WTC11 (cell line): ENCODE measurements at regions not wholly inside any gene's neighbourhood (a gene's known extent, or its start where the extent isn't known, plus 50 kb on each side); places are given as distances from the start of the nearest gene placed in this dataset.

ENCODE experiments used
- ATAC-seq: fragments of 200-7000 bp; cut with Tn5 transposase; 2 replicates; pipeline ENCODE4 v1.10.0; 2021; ENCODE audit warnings: mild to moderate bottlenecking, moderate library complexity
- CTCF ChIA-PET: fragments of 300-600 bp; sonication (Branson Sonifier 250); formaldehyde crosslinking; loops from one replicate; lab custom pipeline; 2021; ENCODE audit warnings: antibody characterized with exemption; lab: Charles Lee
- POLR2A ChIA-PET: fragments of 350-600 bp; sonication (Branson Sonifier 250); formaldehyde crosslinking; loops from one replicate; lab custom pipeline; 2021; ENCODE audit warnings: antibody characterized with exemption; lab: Charles Lee
- DNase-seq: peaks from one replicate; pipeline ENCODE4 v3.0.0; 2021; ENCODE audit warnings: low spot score
- H3K27ac Mint-ChIP-seq: 2 replicates; pipeline ENCODE4 v1.8.0; 2021; ENCODE audit warnings: mixed read lengths
- H3K27me3 Mint-ChIP-seq: 2 replicates; pipeline ENCODE4 v1.8.0; 2021; ENCODE audit warnings: low read depth, mild to moderate bottlenecking, moderate library complexity, mixed read lengths
- H3K36me3 Mint-ChIP-seq: 2 replicates; pipeline ENCODE4 v1.8.0; 2021; ENCODE audit warnings: mixed read lengths
- H3K4me1 Mint-ChIP-seq: 2 replicates; pipeline ENCODE4 v1.8.0; 2022; ENCODE audit warnings: mixed read lengths
- H3K4me3 Mint-ChIP-seq: 2 replicates; pipeline ENCODE4 v1.8.0; 2021; ENCODE audit warnings: mild to moderate bottlenecking, moderate library complexity, mixed read lengths
- H3K9me3 Mint-ChIP-seq: 2 replicates; pipeline ENCODE4 v1.8.0; 2021; ENCODE audit warnings: mixed read lengths
- ATF1 ChIP-seq: sonication (generic); formaldehyde crosslinking; IDR thresholded peaks from 2 replicates; pipeline ENCODE4 v1.8.1; 2023; ENCODE audit warnings: mild to moderate bottlenecking, moderate library complexity, missing genetic modification reagents
- ATF2 ChIP-seq: sonication (generic); formaldehyde crosslinking; IDR thresholded peaks from 2 replicates; pipeline ENCODE4 v1.8.1; 2022; ENCODE audit warnings: low read depth, missing genetic modification reagents, borderline replicate concordance
- CBFB ChIP-seq: sonication (generic); formaldehyde crosslinking; IDR thresholded peaks from 2 replicates; pipeline ENCODE4 v1.8.1; 2022; ENCODE audit warnings: mild to moderate bottlenecking, low read depth, missing genetic modification reagents
- ESRRA ChIP-seq: sonication (generic); formaldehyde crosslinking; IDR thresholded peaks from 2 replicates; pipeline ENCODE4 v1.8.1; 2022; ENCODE audit warnings: mild to moderate bottlenecking, missing genetic modification reagents, borderline replicate concordance
- FOXJ3 ChIP-seq: sonication (generic); formaldehyde crosslinking; IDR thresholded peaks from 2 replicates; pipeline ENCODE4 v1.9.0; 2021; ENCODE audit warnings: missing genetic modification reagents, mild to moderate bottlenecking, borderline replicate concordance
- GTF2I ChIP-seq: fragments of 250-450 bp; sonication (Bioruptor Pico); conservative IDR thresholded peaks from 2 replicates; pipeline ENCODE4 v1.4.0; 2021; ENCODE audit warnings: mild to moderate bottlenecking
- IRF1 ChIP-seq: sonication (generic); formaldehyde crosslinking; IDR thresholded peaks from 2 replicates; pipeline ENCODE4 v1.8.0; 2023; ENCODE audit warnings: missing genetic modification reagents
- IRF2 ChIP-seq: sonication (generic); formaldehyde crosslinking; IDR thresholded peaks from 2 replicates; pipeline ENCODE4 v1.8.0; 2022; ENCODE audit warnings: low read depth, missing genetic modification reagents, borderline replicate concordance
- JAZF1 ChIP-seq: fragments of 250-450 bp; sonication (Bioruptor Pico); IDR thresholded peaks from 2 replicates; pipeline ENCODE4 v1.9.0; 2021; ENCODE audit warnings: moderate library complexity, mild to moderate bottlenecking, inconsistent platforms
- NFATC4 ChIP-seq: fragments of 250-450 bp; sonication (Bioruptor Pico); IDR thresholded peaks from 2 replicates; pipeline ENCODE4 v1.9.0; 2021; ENCODE audit warnings: mild to moderate bottlenecking
- NR2C2 ChIP-seq: sonication (generic); formaldehyde crosslinking; IDR thresholded peaks from 2 replicates; pipeline ENCODE4 v1.8.0; 2022; ENCODE audit warnings: mild to moderate bottlenecking, missing genetic modification reagents
- PRRX2 ChIP-seq: fragments of 250-450 bp; sonication (Bioruptor Pico); IDR thresholded peaks from 2 replicates; pipeline ENCODE4 v1.8.0; 2021; ENCODE audit warnings: mild to moderate bottlenecking
- STAT6 ChIP-seq: sonication (generic); formaldehyde crosslinking; conservative IDR thresholded peaks from 2 replicates; pipeline ENCODE4 v1.8.1; 2023; ENCODE audit warnings: mild to moderate bottlenecking, low read depth, missing genetic modification reagents, moderate library complexity
- TCF7 ChIP-seq: sonication (generic); formaldehyde crosslinking; IDR thresholded peaks from 2 replicates; pipeline ENCODE4 v1.8.0; 2022; ENCODE audit warnings: mild to moderate bottlenecking, low read depth, missing genetic modification reagents, moderate library complexity
- ZBTB21 ChIP-seq: sonication (generic); formaldehyde crosslinking; IDR thresholded peaks from 2 replicates; pipeline ENCODE4 v1.8.1; 2023; ENCODE audit warnings: mild to moderate bottlenecking, missing genetic modification reagents, borderline replicate concordance
- TF ChIP-seq, protein P1 (sequence below): fragments of 250-450 bp; sonication (Bioruptor Pico); IDR thresholded peaks from 2 replicates; pipeline ENCODE4 v1.8.0; 2021; ENCODE audit warnings: mild to moderate bottlenecking
- TF ChIP-seq, protein P2 (sequence below): sonication (generic); formaldehyde crosslinking; IDR thresholded peaks from 2 replicates; pipeline ENCODE4 v1.8.1; 2022; ENCODE audit warnings: low read depth, mild to moderate bottlenecking, moderate library complexity, missing genetic modification reagents, borderline replicate concordance
- TF ChIP-seq, protein P3 (sequence below): sonication (generic); formaldehyde crosslinking; IDR thresholded peaks from 2 replicates; pipeline ENCODE4 v1.8.1; 2023; ENCODE audit warnings: mild to moderate bottlenecking, missing genetic modification reagents
- TF ChIP-seq, protein P4 (sequence below): sonication (generic); formaldehyde crosslinking; IDR thresholded peaks from 2 replicates; pipeline ENCODE4 v1.8.1; 2023; ENCODE audit warnings: mild to moderate bottlenecking, missing genetic modification reagents, moderate library complexity
- TF ChIP-seq, protein P5 (sequence below): fragments of 250-450 bp; sonication (Bioruptor Pico); IDR thresholded peaks from 2 replicates; pipeline ENCODE4 v2.1.2; 2022; ENCODE audit warnings: mild to moderate bottlenecking, moderate library complexity

- ATAC-seq (no peak), DNase-seq (no peak)
- TF ChIP-seq STAT6 (CRISPR knock-in tag) = no peak
- no peak for TF ChIP-seq FOXJ3 (CRISPR knock-in tag)
- TF ChIP-seq, protein P1, sequence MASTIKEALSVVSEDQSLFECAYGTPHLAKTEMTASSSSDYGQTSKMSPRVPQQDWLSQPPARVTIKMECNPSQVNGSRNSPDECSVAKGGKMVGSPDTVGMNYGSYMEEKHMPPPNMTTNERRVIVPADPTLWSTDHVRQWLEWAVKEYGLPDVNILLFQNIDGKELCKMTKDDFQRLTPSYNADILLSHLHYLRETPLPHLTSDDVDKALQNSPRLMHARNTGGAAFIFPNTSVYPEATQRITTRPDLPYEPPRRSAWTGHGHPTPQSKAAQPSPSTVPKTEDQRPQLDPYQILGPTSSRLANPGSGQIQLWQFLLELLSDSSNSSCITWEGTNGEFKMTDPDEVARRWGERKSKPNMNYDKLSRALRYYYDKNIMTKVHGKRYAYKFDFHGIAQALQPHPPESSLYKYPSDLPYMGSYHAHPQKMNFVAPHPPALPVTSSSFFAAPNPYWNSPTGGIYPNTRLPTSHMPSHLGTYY = no peak
- TF ChIP-seq GTF2I (CRISPR knock-in tag) = no peak
- TF ChIP-seq, protein P2, sequence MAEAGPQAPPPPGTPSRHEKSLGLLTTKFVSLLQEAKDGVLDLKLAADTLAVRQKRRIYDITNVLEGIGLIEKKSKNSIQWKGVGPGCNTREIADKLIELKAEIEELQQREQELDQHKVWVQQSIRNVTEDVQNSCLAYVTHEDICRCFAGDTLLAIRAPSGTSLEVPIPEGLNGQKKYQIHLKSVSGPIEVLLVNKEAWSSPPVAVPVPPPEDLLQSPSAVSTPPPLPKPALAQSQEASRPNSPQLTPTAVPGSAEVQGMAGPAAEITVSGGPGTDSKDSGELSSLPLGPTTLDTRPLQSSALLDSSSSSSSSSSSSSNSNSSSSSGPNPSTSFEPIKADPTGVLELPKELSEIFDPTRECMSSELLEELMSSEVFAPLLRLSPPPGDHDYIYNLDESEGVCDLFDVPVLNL (CRISPR knock-in tag) = no peak
- TF ChIP-seq PRRX2 (CRISPR knock-in tag) = no peak
- no peak for TF ChIP-seq IRF1
- TF ChIP-seq NFATC4 (CRISPR knock-in tag) = no peak
- no peak for TF ChIP-seq NR2C2
- ChIA-PET POLR2A (no interaction called here), CTCF (no interaction called here)
- Mint-ChIP-seq H3K4me3 (no peak overlapping the region), H3K27me3 (no peaks in the 10 kb centered on the region; the same call in 1 of the 2 replicates), H3K4me1 (no peaks in the 10 kb centered on the region), H3K27ac (no peak overlapping the region), H3K9me3 (no peaks in the 10 kb centered on the region), H3K36me3 (no peaks in the 10 kb centered on the region)
Measured at GRCh38 chr6:113402544-113402943, 454.6 kb upstream of the MARCKS start.

- POLR2A ChIA-PET = no interaction called here
- H3K27ac Mint-ChIP-seq = no peak overlapping the region
- DNase-seq (no peak), ATAC-seq (no peak)
- H3K4me1 Mint-ChIP-seq = no peaks in the 10 kb centered on the region
- CTCF ChIA-PET = no interaction called here
- H3K9me3 Mint-ChIP-seq = no peaks in the 10 kb centered on the region
- H3K4me3 Mint-ChIP-seq = no peak overlapping the region
- no peaks in the 10 kb centered on the region; the same call in 1 of the 2 replicates for H3K27me3 Mint-ChIP-seq
- no peaks in the 10 kb centered on the region for H3K36me3 Mint-ChIP-seq
- TF ChIP-seq, protein P3, sequence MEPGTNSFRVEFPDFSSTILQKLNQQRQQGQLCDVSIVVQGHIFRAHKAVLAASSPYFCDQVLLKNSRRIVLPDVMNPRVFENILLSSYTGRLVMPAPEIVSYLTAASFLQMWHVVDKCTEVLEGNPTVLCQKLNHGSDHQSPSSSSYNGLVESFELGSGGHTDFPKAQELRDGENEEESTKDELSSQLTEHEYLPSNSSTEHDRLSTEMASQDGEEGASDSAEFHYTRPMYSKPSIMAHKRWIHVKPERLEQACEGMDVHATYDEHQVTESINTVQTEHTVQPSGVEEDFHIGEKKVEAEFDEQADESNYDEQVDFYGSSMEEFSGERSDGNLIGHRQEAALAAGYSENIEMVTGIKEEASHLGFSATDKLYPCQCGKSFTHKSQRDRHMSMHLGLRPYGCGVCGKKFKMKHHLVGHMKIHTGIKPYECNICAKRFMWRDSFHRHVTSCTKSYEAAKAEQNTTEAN = no peak
- no peak for TF ChIP-seq ATF1
- TF ChIP-seq CBFB (CRISPR knock-in tag) = no peak
- TF ChIP-seq, protein P4, sequence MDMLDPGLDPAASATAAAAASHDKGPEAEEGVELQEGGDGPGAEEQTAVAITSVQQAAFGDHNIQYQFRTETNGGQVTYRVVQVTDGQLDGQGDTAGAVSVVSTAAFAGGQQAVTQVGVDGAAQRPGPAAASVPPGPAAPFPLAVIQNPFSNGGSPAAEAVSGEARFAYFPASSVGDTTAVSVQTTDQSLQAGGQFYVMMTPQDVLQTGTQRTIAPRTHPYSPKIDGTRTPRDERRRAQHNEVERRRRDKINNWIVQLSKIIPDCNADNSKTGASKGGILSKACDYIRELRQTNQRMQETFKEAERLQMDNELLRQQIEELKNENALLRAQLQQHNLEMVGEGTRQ (CRISPR knock-in tag) = no peak
- no peak for TF ChIP-seq ESRRA
- TF ChIP-seq, protein P5, sequence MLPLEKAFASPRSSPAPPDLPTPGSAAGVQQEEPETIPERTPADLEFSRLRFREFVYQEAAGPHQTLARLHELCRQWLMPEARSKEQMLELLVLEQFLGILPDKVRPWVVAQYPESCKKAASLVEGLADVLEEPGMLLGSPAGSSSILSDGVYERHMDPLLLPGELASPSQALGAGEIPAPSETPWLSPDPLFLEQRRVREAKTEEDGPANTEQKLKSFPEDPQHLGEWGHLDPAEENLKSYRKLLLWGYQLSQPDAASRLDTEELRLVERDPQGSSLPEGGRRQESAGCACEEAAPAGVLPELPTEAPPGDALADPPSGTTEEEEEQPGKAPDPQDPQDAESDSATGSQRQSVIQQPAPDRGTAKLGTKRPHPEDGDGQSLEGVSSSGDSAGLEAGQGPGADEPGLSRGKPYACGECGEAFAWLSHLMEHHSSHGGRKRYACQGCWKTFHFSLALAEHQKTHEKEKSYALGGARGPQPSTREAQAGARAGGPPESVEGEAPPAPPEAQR = no peak
- no peak for TF ChIP-seq JAZF1 (CRISPR knock-in tag)
- TF ChIP-seq ZBTB21 (CRISPR knock-in tag) = no peak
- no peak for TF ChIP-seq TCF7 (CRISPR knock-in tag)
- no peak for TF ChIP-seq IRF2 (CRISPR knock-in tag)
- no peak for TF ChIP-seq ATF2
Measured at GRCh38 chr6:113403966-113404595, 453.1 kb upstream of the MARCKS start.
